ENCODE measurements at regions not wholly inside any gene's neighbourhood (a gene's known extent, or its start where the extent isn't known, plus 50 kb on each side); places are given as distances from the start of the nearest gene placed in this dataset.

DNA sequence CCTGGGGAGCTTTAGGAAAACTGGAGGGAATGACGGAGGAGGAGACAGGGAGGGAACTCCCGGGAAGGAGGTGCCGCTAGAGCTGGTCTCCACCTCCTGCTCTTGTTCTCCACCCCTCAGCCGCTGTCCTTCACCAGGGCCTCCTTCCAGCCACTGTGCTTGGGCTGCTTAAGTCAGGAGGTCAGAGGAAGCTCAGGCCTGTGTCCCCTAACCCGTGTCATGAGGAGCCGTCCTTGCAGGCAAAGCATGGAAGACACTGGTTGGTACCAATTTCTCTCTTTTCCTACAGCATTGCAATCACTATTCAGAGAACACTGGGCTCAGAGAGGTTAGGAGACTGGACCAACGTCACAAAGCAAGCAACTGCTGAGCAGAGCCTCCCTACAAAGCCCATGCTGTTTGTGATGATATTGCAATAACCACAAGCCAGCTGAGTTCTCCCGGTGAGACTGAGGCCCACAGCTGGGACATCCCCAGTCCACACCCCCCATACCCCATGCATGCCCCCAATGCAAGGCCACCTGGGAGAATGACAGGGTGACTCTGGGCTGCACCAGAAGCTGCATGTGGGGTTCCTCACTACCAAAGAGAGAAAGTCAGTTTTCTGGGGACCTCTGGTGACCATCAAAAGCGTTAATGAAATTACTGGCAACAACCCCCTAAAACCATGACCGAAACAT lies 427.5 kb downstream of the NPHP4 start:
- DNase-seq: no peak

DNA sequence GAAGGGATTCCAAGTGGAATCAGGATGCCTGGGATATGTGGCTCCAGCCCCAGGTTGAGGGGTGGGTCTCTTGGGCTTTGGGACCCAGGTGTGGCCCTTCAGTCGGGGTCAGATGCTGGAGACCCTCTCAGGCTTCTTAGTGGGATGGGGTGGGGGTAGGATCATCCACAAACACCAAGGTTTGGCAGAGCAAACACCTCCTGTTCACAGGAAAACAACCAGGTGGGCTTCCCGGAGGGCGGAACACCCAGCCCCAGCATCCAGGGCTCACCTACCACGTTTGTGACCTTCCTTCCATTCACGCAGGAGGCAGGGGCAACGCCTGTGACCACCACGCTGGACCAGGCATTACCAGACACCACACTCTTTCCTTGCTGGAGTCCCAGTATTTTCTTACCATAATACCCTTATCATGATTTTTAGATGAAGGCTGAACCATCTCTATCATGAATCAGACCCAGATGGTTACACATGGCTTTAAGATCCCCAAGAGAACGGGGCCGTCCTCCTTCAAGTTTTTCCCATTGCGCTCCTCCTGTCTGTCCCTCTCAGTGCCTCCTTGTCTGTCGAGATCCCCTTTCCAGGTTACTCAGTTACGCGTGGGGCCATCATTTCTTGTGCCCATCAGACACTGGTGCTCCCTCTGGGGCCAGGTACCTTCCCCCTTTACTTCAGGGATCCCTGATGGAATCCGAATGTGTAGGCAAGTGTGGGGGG lies 428.2 kb downstream of the NPHP4 start:
- no peak for DNase-seq

DNA sequence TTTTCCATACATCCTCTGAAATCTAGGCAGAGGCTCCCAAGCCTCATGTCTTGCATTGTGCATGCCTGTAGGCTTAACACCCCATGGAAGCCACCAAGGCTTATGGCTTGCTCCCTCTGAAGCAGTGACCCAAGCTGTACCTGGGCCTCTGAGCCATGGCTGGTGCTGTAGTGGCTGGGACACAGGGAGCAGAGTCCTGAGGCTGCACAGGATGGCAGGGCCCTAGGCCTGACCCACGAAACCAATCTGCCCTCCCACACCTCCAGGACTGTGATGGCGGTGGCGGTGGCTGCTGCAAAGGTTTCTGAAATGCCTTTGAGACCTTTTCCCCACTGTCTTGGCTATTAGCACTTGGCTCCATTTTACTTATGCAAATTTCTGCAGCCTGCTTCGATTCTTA lies 429.5 kb downstream of the NPHP4 start:
- no peak for DNase-seq

DNA sequence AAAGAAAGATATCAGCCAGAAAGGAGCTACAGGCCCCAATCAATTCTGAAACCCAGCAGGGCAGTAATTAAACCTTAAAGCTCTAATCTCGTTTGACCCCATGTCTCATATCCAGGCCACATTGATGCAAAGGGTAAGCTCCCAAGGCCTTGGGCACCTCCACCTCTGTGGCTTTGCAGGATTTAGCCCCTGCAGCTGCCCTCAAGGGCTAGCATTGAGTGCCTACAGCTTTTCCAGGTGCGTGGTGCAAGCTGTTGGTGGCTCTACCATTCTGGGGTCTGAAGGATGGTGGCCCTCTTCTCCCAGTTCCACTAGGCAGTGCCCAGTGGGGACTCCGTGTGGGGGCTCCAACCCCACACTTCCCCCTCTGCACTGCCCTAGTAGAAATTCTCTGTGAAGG lies 429.9 kb downstream of the NPHP4 start:
- DNase-seq: no peak

DNA sequence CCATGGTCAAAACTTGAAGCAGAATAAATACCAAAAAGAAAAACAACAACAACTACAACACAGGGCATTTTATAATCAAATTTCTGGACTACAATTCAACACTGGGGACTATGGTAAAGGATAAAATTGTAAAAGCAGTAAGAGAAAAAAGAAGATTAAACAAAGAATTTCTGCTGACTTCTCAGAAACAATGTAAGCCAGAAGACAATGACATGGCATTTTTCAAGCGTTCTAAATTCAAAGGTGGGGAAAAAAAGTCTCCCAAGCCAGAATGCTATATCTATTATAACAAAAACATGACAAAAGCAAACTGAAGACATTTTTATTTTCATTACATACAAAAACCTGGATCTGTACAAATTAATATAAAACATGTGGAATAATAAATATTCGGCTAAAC lies 433.1 kb downstream of the NPHP4 start:
- no peak for DNase-seq

DNA sequence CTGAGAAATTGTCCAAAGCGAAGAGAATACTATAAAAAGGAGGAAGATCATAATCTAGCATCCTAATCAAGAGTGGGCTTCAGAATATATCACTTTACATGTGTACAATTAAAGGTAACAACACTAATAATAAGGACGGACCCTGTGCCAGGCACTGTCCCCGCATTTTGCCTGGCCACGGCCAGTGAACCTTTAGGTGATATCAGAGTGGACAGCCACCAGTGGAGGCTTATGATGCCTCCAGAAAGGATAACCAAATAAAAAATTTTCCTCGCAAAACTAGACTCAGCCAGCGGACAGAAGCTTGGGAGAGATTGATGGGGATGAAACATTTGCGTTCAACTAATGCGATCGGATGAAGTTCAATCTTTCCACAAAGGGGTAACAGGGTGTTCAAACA lies 436.4 kb downstream of the NPHP4 start:
- no peak for DNase-seq

DNA sequence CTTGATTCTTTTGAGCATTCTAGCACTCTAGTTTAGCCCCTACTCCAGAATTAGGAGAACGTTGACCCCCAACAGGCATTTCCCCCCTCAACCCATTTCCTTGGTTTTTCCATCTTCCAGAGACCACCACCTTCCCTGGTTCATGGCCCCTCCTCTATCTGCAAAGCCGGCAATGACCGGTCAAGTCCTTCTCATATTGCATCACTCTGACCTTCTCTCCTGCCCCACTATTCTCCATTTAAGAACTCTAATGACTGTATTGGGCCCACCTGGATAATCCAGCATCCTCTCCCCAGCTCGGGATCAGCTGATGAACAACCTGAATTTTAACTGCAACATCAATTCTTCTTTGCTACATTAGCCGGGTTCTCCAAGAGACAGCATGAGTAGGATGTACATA lies 437.4 kb downstream of the NPHP4 start:
- DNase-seq: no peak

DNA sequence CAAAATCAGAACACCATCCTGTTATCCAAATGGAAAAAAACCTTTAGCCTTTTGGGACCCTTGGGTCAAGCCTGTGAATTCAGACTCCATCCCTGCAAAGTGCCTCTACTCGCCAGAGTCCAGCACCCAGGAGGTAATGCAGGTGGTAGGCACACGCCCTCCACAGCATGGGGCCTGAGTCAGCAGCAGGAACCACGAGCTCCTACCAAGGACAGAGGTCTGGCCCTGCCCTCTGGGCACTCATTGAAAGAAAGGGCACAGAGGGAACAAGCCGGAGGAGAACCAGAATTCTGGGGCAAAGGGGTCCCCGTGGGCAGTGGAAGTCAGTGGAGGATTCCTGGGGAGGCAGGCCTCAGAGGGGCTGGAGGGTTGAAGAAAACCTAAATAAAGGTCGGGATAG lies 438.1 kb downstream of the NPHP4 start:
- DNase-seq: no peak

DNA sequence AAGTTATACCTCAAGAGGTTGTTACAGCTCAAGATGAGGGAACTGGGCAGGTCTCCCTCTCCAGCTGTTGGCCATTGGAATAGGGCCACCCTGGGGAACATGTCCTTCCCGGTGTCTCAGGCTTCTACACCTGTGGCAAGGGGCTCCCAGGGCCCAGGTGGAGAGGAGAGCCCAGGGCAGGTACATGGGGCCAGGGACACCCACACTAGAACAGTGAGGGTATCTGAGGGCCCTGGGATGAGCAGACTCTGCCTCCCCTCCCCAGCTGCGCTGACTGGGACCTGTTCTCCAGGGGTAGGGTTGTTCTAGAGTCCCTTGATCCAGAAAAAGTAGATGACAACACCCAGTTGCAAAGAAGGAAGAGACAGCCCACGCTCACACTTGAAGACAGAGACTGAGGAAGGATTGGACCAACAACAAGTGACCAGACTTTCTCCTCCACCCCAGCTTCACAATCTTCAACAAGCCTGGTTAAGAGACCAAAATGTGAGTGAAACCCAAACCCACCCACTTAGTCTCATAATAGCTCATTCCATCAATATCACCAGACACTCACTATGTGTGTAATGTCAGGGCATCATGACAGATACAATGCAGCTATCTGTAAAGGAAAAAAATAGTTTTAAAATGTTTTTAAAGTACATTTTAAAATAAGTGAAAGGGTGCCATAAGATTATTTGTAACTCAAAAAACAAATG lies 439.3 kb downstream of the NPHP4 start:
- no peak for DNase-seq

DNA sequence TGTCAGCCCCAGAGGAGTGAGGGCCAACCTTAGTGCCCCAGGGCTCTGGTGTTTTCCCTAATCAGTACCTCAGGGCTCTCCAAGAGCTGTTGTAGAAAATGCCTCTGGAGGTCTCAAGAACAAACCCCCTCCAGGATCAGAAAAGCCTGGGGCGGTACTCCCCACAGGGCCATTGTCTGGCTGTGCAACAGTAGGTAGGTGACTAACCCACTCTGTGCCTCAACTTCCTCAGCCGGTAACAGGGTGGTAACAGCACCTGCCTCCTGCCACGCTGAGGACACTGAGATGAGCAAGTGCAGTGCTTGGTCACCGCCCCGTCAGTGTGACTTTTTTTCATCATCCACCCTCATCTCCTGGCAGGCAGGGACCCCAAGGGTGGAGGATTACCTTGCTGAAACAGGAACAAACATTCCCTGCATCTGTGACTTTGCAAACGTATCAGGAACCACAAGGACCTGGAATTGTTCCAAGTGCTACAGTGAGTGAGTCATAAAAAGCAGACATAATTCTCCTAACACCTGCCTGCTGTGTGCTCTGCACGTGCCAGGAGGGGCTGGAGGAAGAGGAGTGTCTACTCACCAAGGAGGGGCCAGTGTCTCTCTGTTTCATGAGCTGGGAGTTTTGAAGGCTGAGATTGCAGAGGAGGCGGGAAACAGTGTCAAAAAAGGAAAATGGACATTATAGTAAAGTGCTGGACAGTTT lies 440.8 kb downstream of the NPHP4 start:
- no peak for DNase-seq

DNA sequence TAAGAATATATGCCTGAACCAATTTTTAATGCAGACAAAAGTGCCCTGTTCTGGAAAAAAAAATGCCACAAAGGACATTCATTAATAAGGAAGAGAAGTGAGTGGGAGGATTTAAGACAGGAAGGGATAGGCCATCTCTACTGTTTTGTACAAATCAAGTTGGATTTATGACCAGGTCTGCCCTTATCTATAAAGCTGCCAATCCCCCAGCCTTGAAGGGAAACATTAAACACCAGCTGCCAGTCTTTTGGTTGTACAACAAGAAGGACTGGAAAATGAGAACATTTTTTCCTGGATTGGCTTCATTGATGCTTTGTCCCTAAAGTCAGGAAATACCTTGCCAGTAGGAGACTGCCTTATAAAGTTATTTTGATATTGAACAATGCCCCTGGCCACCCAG lies 444.0 kb downstream of the NPHP4 start:
- no peak for DNase-seq

DNA sequence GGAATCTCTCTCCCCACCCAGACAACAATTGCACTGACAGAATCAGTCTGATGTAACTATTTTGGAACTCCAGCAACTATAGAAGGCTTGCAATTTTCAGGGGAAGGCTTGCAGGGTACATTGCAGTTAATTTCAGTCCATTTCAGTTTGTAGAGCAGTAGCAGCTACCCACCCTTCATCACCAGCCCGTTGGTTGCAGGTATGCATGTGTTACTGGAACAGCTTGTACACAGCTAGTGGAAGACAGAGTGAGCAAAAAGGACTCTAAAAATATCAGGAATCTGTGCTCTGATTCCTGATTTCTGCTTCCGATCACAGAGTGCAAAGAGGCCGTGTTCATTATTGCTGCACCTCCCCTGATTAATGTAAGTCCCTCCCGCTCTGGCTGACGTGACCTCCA lies 449.0 kb downstream of the NPHP4 start:
- DNase-seq: no peak

DNA sequence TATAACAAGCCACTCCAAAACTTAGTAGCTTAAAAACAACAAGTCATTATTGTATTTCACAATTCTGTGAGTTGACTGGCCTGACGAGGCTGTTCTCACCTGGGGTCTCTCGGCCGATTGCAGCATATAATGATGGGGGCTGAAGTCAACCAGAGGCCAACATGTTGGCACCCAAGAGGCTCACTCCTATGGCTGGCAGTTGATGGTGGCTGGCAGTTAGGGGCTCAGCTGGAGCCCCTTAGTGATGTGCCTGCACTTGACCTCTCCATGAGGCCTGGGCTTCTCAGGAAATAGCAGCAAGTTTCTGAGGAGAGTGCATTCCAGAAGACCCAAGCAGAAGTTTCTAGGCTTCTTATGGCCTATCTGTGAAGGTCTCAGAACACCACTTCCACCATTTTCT lies 459.4 kb downstream of the NPHP4 start:
- DNase-seq: no peak

DNA sequence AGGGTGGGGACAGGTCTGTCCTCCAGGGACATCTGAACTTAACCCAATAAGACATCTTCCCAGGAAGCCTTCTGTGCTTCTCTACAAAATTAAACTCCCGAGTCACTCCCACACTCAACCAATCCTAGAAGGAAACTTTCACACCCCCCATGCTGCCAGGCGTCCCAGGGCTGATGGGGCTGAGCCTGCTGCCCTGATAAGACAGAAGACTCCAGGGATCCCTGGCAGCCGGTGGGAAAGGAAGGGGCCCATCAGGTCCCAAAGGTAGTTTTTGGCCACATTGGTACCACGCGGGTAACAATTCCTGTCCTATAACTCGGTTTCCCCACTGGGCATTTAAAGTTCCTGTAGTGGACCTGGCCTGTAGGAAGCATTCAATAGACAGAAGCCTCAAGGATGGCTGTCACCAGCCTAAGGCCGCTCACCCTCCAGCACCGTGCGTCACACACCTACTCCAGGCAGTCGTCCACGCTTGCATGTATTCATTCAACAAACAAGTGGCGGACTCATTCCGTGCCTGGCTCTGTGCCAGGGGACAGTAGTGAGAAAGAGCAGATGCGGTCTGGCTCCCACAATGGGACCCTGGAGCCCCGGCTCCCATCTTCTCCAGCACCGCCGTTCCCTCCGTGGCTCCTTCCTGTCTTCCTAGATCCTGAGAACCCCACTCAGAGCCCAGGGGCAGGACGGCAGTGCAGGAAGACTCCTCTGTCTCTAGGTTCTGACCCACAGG lies 465.2 kb downstream of the NPHP4 start:
- no peak for DNase-seq

DNA sequence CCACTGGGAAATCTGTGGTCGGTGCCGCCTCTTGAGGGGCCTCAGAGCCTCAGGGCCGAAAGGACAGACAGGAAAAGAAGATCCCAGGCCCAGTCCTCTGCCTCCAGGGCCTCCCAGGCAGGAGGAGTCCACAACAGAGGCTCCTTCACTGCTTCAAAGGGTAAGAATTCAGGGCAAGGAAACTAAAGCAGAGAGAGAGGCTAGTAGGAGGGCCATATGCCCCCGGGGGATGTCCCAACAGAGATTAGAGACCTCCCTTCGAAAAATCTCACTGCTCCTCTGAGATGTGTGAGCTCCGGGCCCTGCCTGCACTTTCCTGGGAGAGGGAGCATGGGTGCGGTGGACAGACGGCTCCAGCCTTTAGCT lies 465.9 kb downstream of the NPHP4 start:
- DNase-seq: no peak

DNA sequence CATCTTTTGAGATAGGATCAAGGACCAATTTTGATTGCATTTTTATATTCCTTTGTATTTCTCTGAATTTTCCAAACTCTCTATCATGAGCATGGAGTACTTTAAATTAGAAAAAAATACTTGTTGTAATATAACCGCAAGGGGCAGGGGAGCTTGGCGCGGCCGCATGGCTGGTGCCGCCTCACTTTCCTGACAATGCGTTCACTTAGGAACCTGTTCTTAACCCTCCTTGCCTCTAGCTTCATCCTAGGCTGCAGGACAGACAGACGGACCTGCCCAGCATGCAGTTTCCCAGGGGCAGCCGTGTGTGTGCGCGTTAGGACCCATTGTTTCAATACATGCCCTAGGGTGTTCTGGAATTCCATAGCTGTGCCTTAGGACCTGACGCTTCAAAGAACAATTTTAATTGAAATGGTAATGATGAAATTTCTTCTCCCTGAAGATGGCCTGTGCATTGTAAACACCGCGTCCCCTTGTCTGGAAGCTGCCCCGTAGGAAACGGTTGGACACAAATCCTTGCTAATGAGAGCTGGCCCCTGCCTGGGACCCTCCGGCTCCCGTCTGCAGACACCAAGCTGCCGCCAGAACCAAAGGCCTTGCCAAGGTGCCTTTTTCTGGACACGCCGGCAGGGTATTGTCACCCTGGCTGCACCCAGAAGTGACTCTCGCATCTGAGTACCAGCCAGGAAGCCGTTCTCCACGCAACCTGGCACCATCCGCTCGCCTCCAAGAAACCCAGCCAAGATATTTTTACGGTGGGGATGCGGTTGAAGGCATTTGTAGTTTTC lies 466.4 kb downstream of the NPHP4 start:
- no peak for DNase-seq

DNA sequence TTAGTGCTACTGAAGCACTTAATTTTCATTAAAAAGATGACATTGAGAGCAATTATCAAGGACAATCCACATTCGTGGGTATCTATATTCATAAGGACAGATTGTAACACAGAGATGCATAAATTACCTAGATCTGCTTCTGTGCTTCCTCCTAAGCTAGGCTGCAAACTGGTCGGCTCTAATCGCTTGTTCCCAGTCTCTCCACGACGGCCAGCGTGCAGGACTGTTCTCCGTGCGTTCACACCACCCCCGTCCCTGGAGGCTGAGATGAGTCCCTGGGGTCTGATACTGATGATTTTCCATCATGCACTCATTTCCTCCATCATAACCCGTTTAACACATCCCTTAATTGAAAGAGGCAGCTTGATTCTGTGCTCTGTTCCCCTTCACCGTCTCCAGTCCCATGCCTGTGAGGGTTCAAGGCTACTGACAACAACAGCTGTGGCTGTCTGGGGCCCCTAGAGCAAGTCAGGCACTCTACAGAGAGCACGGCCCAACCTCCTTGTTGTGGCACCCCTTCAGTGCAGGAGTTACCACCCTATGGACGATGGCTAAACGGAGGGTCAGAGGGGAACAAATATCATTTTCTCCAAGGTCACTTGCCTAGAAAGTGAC lies 469.6 kb downstream of the NPHP4 start:
- DNase-seq: no peak

DNA sequence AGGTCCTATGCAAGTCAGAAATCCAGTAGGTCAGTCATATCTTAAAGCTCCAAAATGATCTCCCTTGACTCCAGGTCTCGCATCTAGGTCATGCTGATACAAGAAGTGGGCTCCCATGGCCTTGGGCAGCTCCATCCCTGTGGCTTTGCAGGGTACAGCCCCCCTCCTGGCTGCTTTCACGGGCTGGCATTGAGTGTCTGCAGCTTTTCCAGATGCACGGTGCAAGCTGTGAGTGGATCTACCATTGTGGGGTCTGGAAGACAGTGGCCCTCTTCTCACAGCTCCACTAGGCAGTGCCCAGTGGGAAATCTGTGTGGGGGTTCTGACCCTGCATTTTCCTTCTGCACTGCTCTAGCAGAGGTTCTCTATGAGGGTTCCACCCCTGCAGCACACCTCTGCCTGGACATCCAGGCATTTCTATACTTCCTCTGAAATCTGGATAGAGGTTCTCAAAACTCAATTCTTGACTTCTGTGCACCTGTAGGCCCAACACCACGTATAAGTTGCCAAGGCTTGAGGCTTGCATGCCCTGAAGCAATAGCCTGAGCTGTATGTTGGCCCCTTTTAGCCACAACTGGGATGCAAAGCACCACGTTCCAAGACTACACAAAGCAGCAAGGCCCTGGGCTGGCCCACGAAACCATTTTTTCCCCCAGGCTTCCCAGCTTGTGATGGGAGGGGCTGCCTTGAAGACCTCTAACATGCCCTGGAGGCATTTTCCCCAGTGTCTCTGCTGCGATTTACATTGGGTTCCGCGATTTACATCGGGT lies 472.7 kb downstream of the NPHP4 start:
- DNase-seq: no peak

DNA sequence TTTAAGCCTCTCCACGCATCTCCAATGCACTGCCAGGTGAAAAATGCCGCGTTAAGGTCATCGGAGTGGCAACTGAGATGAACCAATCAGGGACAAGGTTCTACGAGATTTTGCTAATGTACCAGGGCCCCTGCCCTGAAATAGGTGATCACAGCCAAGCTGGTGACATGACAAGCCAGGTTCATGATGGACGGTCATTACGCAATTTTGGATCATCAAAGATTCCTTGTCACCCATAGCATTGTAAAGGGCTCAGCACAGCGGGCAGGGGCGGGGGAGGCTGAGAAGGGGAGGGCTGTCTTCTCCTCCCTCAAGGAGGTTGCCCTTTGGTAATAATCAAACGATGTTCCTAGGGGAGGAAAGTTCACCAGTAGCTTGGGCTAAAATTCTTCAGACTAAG lies 475.5 kb downstream of the NPHP4 start:
- no peak for DNase-seq

DNA sequence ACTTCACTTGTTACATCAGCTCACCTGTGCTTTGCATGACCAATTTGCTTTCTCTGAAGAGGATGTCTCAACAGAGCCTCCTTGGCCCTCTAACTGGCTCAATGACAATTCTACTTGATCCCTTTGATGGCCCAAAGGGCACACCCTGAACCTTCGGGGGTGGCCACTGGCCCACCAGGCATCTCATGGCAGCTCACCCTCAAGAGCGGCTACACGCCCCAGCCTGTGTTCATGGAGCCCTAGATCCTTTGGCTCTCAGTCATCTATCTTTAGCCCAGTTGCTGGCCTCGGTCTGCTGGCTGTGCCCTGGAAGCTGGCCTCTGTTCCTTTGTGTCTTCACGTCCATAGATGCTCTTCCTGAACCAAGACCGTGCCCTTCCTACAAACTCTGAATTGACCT lies 476.7 kb downstream of the NPHP4 start:
- DNase-seq: no peak
